WTC11 (cell line): ENCODE measurements at regions not wholly inside any gene's neighbourhood (a gene's known extent, or its start where the extent isn't known, plus 50 kb on each side); places are given as distances from the start of the nearest gene placed in this dataset.

ENCODE experiments used
- ATAC-seq: fragments of 200-7000 bp; cut with Tn5 transposase; 2 replicates; pipeline ENCODE4 v1.10.0; 2021; ENCODE audit warnings: mild to moderate bottlenecking, moderate library complexity
- CTCF ChIA-PET: fragments of 300-600 bp; sonication (Branson Sonifier 250); formaldehyde crosslinking; loops from one replicate; lab custom pipeline; 2021; ENCODE audit warnings: antibody characterized with exemption; lab: Charles Lee
- POLR2A ChIA-PET: fragments of 350-600 bp; sonication (Branson Sonifier 250); formaldehyde crosslinking; loops from one replicate; lab custom pipeline; 2021; ENCODE audit warnings: antibody characterized with exemption; lab: Charles Lee
- DNase-seq: peaks from one replicate; pipeline ENCODE4 v3.0.0; 2021; ENCODE audit warnings: low spot score
- H3K27ac Mint-ChIP-seq: 2 replicates; pipeline ENCODE4 v1.8.0; 2021; ENCODE audit warnings: mixed read lengths
- H3K27me3 Mint-ChIP-seq: 2 replicates; pipeline ENCODE4 v1.8.0; 2021; ENCODE audit warnings: low read depth, mild to moderate bottlenecking, moderate library complexity, mixed read lengths
- H3K36me3 Mint-ChIP-seq: 2 replicates; pipeline ENCODE4 v1.8.0; 2021; ENCODE audit warnings: mixed read lengths
- H3K4me1 Mint-ChIP-seq: 2 replicates; pipeline ENCODE4 v1.8.0; 2022; ENCODE audit warnings: mixed read lengths
- H3K4me3 Mint-ChIP-seq: 2 replicates; pipeline ENCODE4 v1.8.0; 2021; ENCODE audit warnings: mild to moderate bottlenecking, moderate library complexity, mixed read lengths
- H3K9me3 Mint-ChIP-seq: 2 replicates; pipeline ENCODE4 v1.8.0; 2021; ENCODE audit warnings: mixed read lengths
- AR ChIP-seq: fragments of 250-450 bp; sonication (Bioruptor Pico); IDR thresholded peaks from 2 replicates; pipeline ENCODE4 v1.9.0; 2021; ENCODE audit warnings: mild to moderate bottlenecking
- CBFB ChIP-seq: sonication (generic); formaldehyde crosslinking; IDR thresholded peaks from 2 replicates; pipeline ENCODE4 v1.8.1; 2022; ENCODE audit warnings: mild to moderate bottlenecking, low read depth, missing genetic modification reagents
- CDX4 ChIP-seq: fragments of 250-450 bp; sonication (Bioruptor Pico); IDR thresholded peaks from 2 replicates; pipeline ENCODE4 v1.9.0; 2021; ENCODE audit warnings: moderate library complexity, mild to moderate bottlenecking, inconsistent platforms, borderline replicate concordance
- E2F5 ChIP-seq: sonication (generic); formaldehyde crosslinking; IDR thresholded peaks from 2 replicates; pipeline ENCODE4 v1.8.1; 2022; ENCODE audit warnings: mild to moderate bottlenecking, moderate library complexity, missing genetic modification reagents
- GTF2I ChIP-seq: fragments of 250-450 bp; sonication (Bioruptor Pico); conservative IDR thresholded peaks from 2 replicates; pipeline ENCODE4 v1.4.0; 2021; ENCODE audit warnings: mild to moderate bottlenecking
- HMGA2 ChIP-seq: fragments of 250-450 bp; sonication (Bioruptor Pico); IDR thresholded peaks from 2 replicates; pipeline ENCODE4 v1.4.0; 2021; ENCODE audit warnings: mild to moderate bottlenecking, moderate library complexity
- HMGXB4 ChIP-seq: sonication (generic); formaldehyde crosslinking; IDR thresholded peaks from 2 replicates; pipeline ENCODE4 v1.8.1; 2023; ENCODE audit warnings: mild to moderate bottlenecking, moderate library complexity, missing genetic modification reagents
- IRF1 ChIP-seq: sonication (generic); formaldehyde crosslinking; IDR thresholded peaks from 2 replicates; pipeline ENCODE4 v1.8.0; 2023; ENCODE audit warnings: missing genetic modification reagents
- JAZF1 ChIP-seq: fragments of 250-450 bp; sonication (Bioruptor Pico); IDR thresholded peaks from 2 replicates; pipeline ENCODE4 v1.9.0; 2021; ENCODE audit warnings: moderate library complexity, mild to moderate bottlenecking, inconsistent platforms
- MLX ChIP-seq: sonication (generic); formaldehyde crosslinking; IDR thresholded peaks from 2 replicates; pipeline ENCODE4 v1.8.1; 2023; ENCODE audit warnings: mild to moderate bottlenecking, missing genetic modification reagents, moderate library complexity
- NFE2L1 ChIP-seq: sonication (generic); formaldehyde crosslinking; IDR thresholded peaks from 2 replicates; pipeline ENCODE4 v1.8.1; 2023; ENCODE audit warnings: missing genetic modification reagents
- NR1H2 ChIP-seq: sonication (generic); formaldehyde crosslinking; IDR thresholded peaks from 2 replicates; pipeline ENCODE4 v1.9.0; 2021; ENCODE audit warnings: mild to moderate bottlenecking, moderate library complexity, missing genetic modification reagents
- PRRX2 ChIP-seq: fragments of 250-450 bp; sonication (Bioruptor Pico); IDR thresholded peaks from 2 replicates; pipeline ENCODE4 v1.8.0; 2021; ENCODE audit warnings: mild to moderate bottlenecking
- RORB ChIP-seq: fragments of 250-450 bp; sonication (Bioruptor Pico); IDR thresholded peaks from 2 replicates; pipeline ENCODE4 v1.9.0; 2021; ENCODE audit warnings: mild to moderate bottlenecking
- TEAD1 ChIP-seq: sonication (generic); formaldehyde crosslinking; IDR thresholded peaks from 2 replicates; pipeline ENCODE4 v1.8.0; 2022; ENCODE audit warnings: mild to moderate bottlenecking, missing genetic modification reagents
- TEAD4 ChIP-seq: sonication (generic); formaldehyde crosslinking; IDR thresholded peaks from 2 replicates; pipeline ENCODE4 v1.8.0; 2022; ENCODE audit warnings: mild to moderate bottlenecking, missing genetic modification reagents
- ZNF219 ChIP-seq: sonication (generic); formaldehyde crosslinking; IDR thresholded peaks from 2 replicates; pipeline ENCODE4 v1.8.0; 2023; ENCODE audit warnings: missing genetic modification reagents, mild to moderate bottlenecking, borderline replicate concordance
- ZSCAN18 ChIP-seq: fragments of 250-450 bp; sonication (Bioruptor Pico); IDR thresholded peaks from 2 replicates; pipeline ENCODE4 v2.1.2; 2022; ENCODE audit warnings: mild to moderate bottlenecking, moderate library complexity

- TF ChIP-seq ZSCAN18 (CRISPR knock-in tag), result no peak
- TF ChIP-seq GTF2I (CRISPR knock-in tag), result no peak
- TF ChIP-seq HMGA2 (CRISPR knock-in tag), result no peak
Observed at GRCh38 chr2:406231-406630, 118.3 kb upstream of the ALKAL2 start (continued).

GRCh38 chr2:404581-404980 lies 116.7 kb upstream of the ALKAL2 start:
- TF ChIP-seq MLX (CRISPR knock-in tag) (no peak), NFE2L1 (CRISPR knock-in tag) (no peak), PRRX2 (CRISPR knock-in tag) (no peak), CBFB (CRISPR knock-in tag) (no peak), E2F5 (CRISPR knock-in tag) (no peak), IRF1 (CRISPR knock-in tag) (no peak), ZNF219 (CRISPR knock-in tag) (no peak), NR1H2 (CRISPR knock-in tag) (no peak), RORB (no peak), TEAD1 (CRISPR knock-in tag) (no peak), CDX4 (CRISPR knock-in tag) (no peak), AR (CRISPR knock-in tag) (no peak), JAZF1 (CRISPR knock-in tag) (no peak), HMGXB4 (CRISPR knock-in tag) (no peak), TEAD4 (CRISPR knock-in tag) (no peak)
- POLR2A ChIA-PET, result no interaction called here
- H3K9me3 Mint-ChIP-seq, result peaks cover 28% of the 10 kb centered on the region
- peaks cover 7% of the 10 kb centered on the region; the same call in 1 of the 2 replicates for H3K36me3 Mint-ChIP-seq
- no peak overlapping the region for H3K4me3 Mint-ChIP-seq
- H3K27me3 Mint-ChIP-seq, result peaks cover 6% of the 10 kb centered on the region
- H3K27ac Mint-ChIP-seq, result no peak overlapping the region
- DNase-seq (no peak), ATAC-seq (no peak)
- CTCF ChIA-PET, result no interaction called here
- H3K4me1 Mint-ChIP-seq, result peaks cover 5% of the 10 kb centered on the region
